ENCODE measurements at regions not wholly inside any gene's neighbourhood (a gene's known extent, or its start where the extent isn't known, plus 50 kb on each side); places are given as distances from the start of the nearest gene placed in this dataset.

DNA sequence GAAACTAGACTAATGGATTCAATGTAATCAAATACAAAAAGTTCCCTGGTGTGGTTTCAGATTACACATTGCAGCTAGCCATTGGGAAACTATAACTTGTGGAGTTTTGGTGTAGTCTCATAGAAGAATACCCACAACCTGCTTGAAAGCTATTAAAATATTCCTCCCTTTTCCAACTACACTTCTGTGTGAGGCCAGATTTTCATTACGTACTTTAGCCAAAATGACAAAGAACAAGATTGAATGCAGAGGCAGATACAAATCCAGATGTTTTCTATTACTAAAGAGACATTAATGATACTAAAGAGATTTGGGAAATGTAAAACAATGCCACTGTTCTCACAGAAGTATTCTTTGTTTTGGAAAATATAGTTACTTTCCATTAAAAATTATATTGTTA is 128.7 kb upstream of the SLC35G4 start:
- TF ChIP-seq, protein P1, sequence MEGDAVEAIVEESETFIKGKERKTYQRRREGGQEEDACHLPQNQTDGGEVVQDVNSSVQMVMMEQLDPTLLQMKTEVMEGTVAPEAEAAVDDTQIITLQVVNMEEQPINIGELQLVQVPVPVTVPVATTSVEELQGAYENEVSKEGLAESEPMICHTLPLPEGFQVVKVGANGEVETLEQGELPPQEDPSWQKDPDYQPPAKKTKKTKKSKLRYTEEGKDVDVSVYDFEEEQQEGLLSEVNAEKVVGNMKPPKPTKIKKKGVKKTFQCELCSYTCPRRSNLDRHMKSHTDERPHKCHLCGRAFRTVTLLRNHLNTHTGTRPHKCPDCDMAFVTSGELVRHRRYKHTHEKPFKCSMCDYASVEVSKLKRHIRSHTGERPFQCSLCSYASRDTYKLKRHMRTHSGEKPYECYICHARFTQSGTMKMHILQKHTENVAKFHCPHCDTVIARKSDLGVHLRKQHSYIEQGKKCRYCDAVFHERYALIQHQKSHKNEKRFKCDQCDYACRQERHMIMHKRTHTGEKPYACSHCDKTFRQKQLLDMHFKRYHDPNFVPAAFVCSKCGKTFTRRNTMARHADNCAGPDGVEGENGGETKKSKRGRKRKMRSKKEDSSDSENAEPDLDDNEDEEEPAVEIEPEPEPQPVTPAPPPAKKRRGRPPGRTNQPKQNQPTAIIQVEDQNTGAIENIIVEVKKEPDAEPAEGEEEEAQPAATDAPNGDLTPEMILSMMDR (conservative IDR thresholded peaks at IDR 0.05) = no peak
- TF ChIP-seq ZFX (IDR thresholded peaks at IDR 0.05) = no peak
